ENCODE measurements at regions not wholly inside any gene's neighbourhood (a gene's known extent, or its start where the extent isn't known, plus 50 kb on each side); places are given as distances from the start of the nearest gene placed in this dataset.
"Not testable (repeated sequence)": the region's sequence is repeated elsewhere in the genome, so short reads cannot be mapped to it uniquely, and the experiment has no call there.

DNA sequence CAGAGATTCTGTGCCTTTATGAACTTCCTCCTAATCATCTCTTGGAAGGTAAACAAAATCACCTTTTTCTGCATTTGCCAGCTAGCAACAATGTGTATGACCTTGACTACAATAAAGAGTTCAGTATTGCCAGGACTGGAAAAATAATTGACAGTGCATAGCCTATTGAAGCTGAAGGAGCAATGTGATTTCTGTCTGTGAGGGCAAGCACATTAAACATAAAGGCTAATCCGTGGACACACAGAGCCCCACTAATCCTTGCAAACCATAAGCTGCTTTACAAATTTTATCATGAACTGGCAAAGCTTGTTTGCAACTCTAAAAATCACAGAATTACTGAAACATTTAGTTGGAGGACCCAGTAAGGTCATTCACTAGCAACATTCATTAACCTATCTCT lies 563.8 kb downstream of the PYDC2 start:
- FAIRE-seq (no peak), DNase-seq (ENCODE audit: low spot score) (no peak)

GRCh38 chr3:192026661-192027060 lies 565.7 kb downstream of the PYDC2 start:
- DNase-seq (ENCODE audit: low spot score): no peak
- FAIRE-seq: no peak

DNA sequence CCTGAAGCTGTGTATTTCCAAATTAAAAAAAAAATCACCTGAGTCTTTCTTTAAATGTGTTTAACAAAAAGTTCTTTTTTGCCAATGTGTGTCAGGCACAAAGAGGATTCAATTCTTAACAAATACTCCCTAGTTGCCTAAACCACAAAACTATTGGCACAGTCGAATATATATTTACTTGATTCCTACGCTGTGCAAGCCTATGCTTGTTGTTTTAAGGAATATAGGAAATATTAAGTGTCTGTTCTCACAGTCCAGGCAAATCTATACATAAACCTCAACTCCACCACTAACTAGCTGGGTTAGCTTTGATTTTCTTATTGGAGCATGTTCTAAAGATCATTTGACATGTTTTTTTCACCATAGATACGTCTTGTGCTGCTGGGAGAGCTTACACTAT lies 571.0 kb downstream of the PYDC2 start:
- no peak for FAIRE-seq

GRCh38 chr3:192033246-192033645 lies 572.3 kb downstream of the PYDC2 start:
- FAIRE-seq: no peak

More for the DNA sequence above, 571.0 kb downstream of the PYDC2 start:
- no peak for DNase-seq (ENCODE audit: low spot score)

DNA sequence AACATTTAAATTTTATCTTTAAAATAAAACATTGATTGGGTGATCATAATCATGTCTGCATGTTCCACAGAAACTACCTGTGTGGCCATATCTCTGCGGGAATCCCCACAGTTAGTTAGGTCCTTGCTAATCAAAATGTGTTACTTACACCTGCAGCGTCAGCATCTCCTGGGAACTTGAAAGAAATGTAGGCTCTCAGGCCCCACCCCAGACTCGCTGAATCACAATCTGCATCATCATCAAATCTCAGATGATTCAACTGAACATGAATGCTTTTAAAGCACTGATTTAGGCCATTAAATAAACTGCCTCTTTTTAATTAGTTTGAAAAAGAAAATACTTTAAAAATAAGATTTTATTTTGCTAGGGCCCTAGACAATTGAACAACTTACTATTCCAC lies 577.8 kb downstream of the PYDC2 start:
- FAIRE-seq: no peak
- peak; percentile 7 for DNase-seq (ENCODE audit: low spot score)

More at GRCh38 chr3:192033246-192033645, 572.3 kb downstream of the PYDC2 start:
- DNase-seq (ENCODE audit: low spot score): no peak

- no peak for FAIRE-seq
These were observed 578.6 kb downstream of the PYDC2 start for GRCh38 chr3:192039593-192039992.

GRCh38 chr3:192040282-192041043 lies 579.5 kb downstream of the PYDC2 start:
- FAIRE-seq: no peak
- no peak for DNase-seq (ENCODE audit: low spot score)

More at GRCh38 chr3:192039593-192039992, 578.6 kb downstream of the PYDC2 start:
- DNase-seq (ENCODE audit: low spot score): no peak

DNA sequence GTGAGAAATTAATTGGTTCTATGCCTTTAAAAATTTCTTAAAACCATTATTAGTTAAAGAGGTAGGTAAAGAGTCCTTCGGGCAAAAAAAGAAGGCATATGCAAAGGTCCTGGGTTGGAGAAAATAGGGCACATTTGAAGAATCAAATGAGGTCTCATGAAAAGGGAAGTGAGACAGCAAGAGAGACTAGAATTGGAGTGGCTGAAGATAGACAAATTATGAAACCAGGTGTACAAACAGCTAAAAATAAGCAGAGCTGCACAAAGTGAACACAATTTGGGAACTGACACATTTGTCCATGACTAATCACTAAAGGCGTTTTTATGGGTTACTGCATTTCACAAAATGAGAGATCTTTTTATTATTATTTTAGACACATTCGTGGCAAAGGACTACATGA lies 581.2 kb downstream of the PYDC2 start:
- DNase-seq (ENCODE audit: low spot score) (no peak), FAIRE-seq (no peak)

DNA sequence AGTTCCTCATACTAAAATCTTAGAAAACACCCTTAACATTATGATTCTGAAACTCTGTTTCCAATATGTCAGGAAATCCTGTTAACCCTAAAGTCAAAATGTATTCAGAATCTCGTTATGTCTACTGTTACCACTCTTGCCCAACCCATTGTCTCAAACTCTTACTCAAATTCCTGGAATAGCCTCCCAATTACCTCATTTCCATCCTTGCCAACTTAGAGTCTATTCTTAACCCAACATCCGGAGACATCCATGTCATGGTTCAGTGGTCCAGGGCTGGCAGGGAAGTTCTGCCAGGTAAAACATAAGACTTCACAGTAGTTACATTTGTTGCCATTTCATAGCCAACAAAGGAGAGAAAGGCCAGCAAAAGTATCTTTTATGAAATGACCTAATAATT lies 593.9 kb downstream of the PYDC2 start:
- DNase-seq (ENCODE audit: low spot score): peak; percentile 45
- FAIRE-seq: no peak

GRCh38 chr3:192055946-192056345 lies 595.0 kb downstream of the PYDC2 start:
- no peak for DNase-seq (ENCODE audit: low spot score)
- no peak for FAIRE-seq

DNA sequence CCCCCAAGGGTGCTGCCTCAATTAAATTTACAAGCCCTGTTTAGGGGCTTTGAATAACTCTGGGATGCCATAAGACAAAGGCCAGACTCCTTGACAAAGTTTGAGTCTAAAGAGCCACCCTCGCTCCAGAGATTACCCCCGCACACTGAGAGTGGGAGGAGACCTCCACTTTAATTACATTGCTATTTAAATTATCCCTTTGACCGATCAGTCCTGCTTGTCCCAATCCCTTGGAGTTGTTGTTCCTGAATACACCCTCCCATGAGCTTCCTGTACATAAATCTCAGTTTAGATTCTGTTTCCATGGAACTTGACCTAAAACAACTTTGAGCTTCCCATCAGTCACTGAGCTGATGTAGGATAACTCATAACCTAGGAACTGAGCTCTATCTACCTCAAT lies 596.3 kb downstream of the PYDC2 start:
- FAIRE-seq (no peak), DNase-seq (ENCODE audit: low spot score) (no peak)

GRCh38 chr3:192060160-192060781 lies 599.3 kb downstream of the PYDC2 start:
- FAIRE-seq (no peak), DNase-seq (ENCODE audit: low spot score) (no peak)

DNA sequence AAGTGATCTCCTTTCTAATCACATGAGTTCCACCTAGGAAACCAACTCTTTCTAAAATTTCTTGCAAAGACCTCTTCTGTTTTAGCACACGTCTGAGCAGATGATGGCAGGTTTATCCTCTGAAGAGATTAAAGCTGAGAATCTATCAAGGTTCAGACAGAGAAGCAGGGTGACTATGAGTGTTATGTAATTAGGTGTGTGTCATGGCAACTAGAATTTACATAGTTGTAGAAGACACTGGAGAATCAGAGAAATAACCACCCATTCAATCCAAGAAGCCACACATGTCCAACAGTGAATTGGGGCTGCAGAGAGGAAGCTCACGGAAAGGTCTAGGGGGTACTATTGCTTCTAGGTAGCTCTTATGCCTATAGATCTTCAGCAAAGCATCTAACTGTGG lies 600.5 kb downstream of the PYDC2 start:
- FAIRE-seq (no peak), DNase-seq (ENCODE audit: low spot score) (no peak)

GRCh38 chr3:192062186-192062585 lies 601.2 kb downstream of the PYDC2 start:
- DNase-seq (ENCODE audit: low spot score) (no peak), FAIRE-seq (no peak)

- DNase-seq (ENCODE audit: low spot score) (no peak), FAIRE-seq (no peak)
These were observed 602.6 kb downstream of the PYDC2 start for GRCh38 chr3:192063570-192063969.

GRCh38 chr3:192064959-192065358 lies 604.0 kb downstream of the PYDC2 start:
- FAIRE-seq (no peak), DNase-seq (ENCODE audit: low spot score) (no peak)

DNA sequence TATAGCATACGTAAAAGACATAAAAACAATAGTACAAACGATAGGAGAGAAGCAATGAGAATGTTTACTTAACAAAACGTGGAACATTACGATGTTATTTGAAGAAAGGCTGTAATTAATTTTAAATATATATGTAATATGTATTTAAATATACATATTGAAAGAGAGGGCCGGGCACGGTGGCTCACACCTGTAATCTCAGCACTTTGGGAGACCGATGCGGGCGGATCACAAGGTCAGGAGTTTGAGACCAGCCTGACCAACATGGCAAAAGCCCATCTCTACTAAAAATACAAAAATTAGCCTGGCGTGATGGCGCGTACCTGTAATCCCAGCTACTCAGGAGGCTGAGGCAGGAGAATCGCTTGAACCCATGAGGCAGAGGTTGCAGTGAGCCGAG lies 605.3 kb downstream of the PYDC2 start:
- FAIRE-seq; DNase-seq (ENCODE audit: low spot score): not testable (repeated sequence)

DNA sequence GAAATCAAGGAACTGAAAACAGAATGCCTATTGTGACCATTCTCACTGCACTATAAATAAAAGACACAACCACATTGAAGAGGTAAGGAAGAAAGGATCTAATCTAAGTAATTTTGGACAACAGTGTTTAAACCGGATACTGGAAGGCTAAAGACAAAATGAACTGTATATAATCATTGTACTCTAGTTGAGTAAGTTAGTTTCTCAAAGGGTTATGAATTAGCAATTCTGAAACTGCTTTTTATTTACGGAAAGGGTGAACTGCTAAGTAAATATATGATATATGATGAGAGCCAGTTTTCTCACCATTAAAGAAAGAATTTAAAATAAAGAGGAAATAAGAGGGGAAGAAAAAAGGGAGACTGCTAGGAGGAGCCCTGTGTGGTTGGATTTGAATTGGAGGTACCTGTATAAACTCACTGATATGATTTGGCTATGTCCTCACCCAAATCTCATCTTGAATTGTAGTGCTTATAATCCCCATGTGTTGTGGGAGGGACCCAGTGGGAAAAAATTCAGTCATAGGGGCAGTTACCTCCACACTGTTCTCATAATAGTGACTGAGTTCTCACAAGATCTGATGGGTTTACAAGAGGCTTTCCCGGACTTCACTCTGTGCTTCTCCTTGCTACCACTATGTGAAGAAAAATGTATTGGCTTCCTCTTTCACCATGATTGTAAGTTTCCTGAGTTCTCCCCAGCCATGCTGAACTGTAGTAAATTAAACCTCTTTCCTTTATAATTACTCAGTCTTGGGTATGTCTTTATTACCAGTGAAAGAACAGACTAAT lies 607.7 kb downstream of the PYDC2 start:
- FAIRE-seq (no peak), DNase-seq (ENCODE audit: low spot score) (no peak)

DNA sequence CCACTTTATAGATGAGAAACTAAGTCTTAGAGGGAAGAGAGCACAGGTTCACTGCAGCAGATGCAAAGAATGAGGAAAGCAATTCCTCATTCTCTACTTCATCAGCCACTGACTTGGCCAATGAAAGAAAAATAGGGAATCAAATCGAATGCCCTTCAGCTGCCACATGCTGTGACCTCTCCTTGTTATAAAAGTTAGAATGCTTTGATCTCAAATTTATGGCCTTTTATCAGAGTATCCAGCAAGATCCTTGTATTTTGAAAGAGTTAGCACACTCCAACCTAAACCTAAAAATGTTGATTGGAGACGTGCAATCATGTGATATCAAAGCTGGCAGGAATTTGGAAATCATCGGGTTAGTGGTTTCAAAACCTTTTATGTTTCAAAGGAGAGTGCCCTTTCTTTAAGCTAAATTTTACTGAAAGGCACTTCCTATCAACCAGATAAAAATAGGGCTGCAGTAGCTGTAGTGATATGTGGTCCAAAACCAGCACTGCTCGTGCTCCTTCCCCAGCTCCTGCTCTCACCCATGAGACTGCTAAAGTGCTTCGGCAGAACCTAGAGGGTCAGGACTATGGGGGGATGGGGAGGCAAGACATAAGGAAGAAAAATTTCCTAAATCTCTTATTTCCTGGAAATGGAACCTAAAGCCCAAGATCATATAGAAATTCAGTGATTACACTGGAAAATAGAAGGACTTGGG lies 617.0 kb downstream of the PYDC2 start:
- no peak for DNase-seq (ENCODE audit: low spot score)
- FAIRE-seq: no peak

DNA sequence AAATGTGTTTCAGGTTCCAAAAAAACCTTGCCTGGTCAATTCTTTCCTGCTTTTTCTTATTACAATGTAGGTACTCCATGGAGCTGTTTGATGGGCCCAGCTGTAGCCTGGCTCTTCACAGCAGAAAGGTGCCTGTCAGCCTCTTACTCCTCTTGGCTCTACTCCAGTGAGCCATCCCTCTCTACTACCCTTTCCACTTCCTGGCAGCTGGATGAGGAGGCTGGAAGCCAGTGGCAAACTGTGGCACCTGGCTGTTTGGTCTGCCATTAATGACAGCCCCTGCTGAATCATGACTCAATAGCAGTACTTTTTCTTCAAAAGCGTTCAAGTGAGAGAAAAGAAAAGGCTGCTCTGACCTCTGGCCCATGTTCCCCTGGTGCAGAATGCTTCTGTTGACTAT lies 618.1 kb downstream of the PYDC2 start:
- DNase-seq (ENCODE audit: low spot score): peak; percentile 10
- no peak for FAIRE-seq

DNA sequence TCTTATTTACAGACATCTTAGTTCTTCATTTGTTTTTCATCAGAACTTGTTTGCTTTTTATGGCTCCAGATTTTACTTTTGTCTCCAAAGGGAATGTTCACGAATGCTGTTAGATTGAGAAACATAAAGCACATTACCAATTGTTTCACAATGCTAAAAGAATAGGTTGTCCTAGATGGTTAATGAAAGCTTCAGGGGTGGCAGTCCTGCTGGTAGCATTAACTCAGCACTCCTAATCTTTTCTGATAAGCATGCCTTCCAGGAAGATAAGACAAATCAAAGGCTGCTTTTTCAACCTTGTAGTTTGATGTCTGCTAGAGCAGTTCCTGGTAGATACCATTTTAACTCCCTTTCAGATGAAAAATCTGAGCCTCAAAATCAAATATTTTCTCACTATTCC lies 619.4 kb downstream of the PYDC2 start:
- no peak for DNase-seq (ENCODE audit: low spot score)
- FAIRE-seq: no peak
